DND-41 (cell line): ENCODE measurements at regions not wholly inside any gene's neighbourhood (a gene's known extent, or its start where the extent isn't known, plus 50 kb on each side); places are given as distances from the start of the nearest gene placed in this dataset.

Experiments used
- EZH2 ChIP-seq: IDR thresholded peaks from 3 replicates; pipeline ENCODE4 v1.6.1; 2012; ENCODE audit warnings: borderline replicate concordance, low read depth, mild to moderate bottlenecking, moderate library complexity, low read length, inconsistent platforms; ENCODE audit not compliant: severe bottlenecking
- TF ChIP-seq, protein P1 (sequence below): IDR thresholded peaks from 2 replicates; pipeline ENCODE4 v1.5.1; 2012; ENCODE audit warnings: borderline replicate concordance, low read length, moderate library complexity, mild to moderate bottlenecking; ENCODE audit not compliant: poor library complexity, severe bottlenecking; ENCODE audit errors: extremely low read depth

DNA sequence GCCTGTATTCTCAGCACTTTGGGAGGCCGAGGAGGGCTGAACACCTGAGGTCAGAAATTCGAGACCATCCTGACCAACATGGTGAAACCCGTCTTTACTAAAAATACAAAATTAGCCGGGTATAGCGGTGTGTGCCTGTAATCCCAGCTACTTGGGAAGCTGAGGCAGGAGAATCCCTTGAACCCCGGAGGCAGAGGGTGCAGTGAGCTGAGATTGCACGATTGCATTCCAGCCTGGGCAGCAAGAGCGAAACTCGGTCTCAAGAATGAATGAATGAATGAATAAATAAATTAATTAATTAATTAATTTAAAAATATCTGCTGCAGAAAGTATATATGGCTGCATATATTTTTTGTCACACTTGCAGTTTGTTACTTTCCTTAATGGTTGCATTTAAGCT, 781.8 kb downstream of the DNAJB9 start:
- no peak for TF ChIP-seq EZH2
- TF ChIP-seq, protein P1, sequence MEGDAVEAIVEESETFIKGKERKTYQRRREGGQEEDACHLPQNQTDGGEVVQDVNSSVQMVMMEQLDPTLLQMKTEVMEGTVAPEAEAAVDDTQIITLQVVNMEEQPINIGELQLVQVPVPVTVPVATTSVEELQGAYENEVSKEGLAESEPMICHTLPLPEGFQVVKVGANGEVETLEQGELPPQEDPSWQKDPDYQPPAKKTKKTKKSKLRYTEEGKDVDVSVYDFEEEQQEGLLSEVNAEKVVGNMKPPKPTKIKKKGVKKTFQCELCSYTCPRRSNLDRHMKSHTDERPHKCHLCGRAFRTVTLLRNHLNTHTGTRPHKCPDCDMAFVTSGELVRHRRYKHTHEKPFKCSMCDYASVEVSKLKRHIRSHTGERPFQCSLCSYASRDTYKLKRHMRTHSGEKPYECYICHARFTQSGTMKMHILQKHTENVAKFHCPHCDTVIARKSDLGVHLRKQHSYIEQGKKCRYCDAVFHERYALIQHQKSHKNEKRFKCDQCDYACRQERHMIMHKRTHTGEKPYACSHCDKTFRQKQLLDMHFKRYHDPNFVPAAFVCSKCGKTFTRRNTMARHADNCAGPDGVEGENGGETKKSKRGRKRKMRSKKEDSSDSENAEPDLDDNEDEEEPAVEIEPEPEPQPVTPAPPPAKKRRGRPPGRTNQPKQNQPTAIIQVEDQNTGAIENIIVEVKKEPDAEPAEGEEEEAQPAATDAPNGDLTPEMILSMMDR, result no peak
